HCT116 (cell line): ENCODE measurements at regions not wholly inside any gene's neighbourhood (a gene's known extent, or its start where the extent isn't known, plus 50 kb on each side); places are given as distances from the start of the nearest gene placed in this dataset.

Experiments used
- CEBPB ChIP-seq: IDR thresholded peaks from 2 replicates; pipeline ENCODE4 v1.6.1; 2012; ENCODE audit warnings: low read depth
- CTCF ChIP-seq, 3 experiments: fragments of 200-600 bp in 1 of 3; sonication (generic) in 1 of 3; IDR thresholded peaks in 2 of 3; conservative IDR thresholded peaks in 1 of 3; 2 replicates each; pipeline ENCODE4 v1.5.1; 2012 to 2017; ENCODE audit warnings: low read depth in 2 of 3, low read length in 2 of 3, antibody characterized with exemption in 1 of 3, borderline replicate concordance in 1 of 3, control low read depth in 1 of 3, mild to moderate bottlenecking in 1 of 3, mixed read lengths in 1 of 3, mixed run types in 1 of 3, moderate library complexity in 1 of 3; ENCODE audit not compliant: insufficient read depth in 1 of 3
- EGR1 ChIP-seq: IDR thresholded peaks from 2 replicates; pipeline ENCODE4 v1.6.1; 2012; ENCODE audit warnings: low read depth
- EZH2phosphoT487 ChIP-seq: fragments of 200-600 bp; IDR thresholded peaks from 2 replicates; pipeline ENCODE4 v1.6.1; 2018; ENCODE audit warnings: antibody characterized with exemption, borderline replicate concordance
- FOSL1 ChIP-seq: IDR thresholded peaks from 2 replicates; pipeline ENCODE4 v1.6.1; 2012; ENCODE audit warnings: low read depth
- JUND ChIP-seq: IDR thresholded peaks from 2 replicates; pipeline ENCODE4 v1.6.1; 2012
- SIN3A ChIP-seq: IDR thresholded peaks from 2 replicates; pipeline ENCODE4 v1.6.1; 2012; ENCODE audit warnings: low read depth
- TCF7L2 ChIP-seq: IDR thresholded peaks from 2 replicates; pipeline ENCODE4 v1.7.0; 2011; ENCODE audit warnings: borderline replicate concordance, inconsistent platforms; ENCODE audit not compliant: insufficient read depth, insufficient read length; ENCODE audit errors: extremely low read depth
- ZFX ChIP-seq: fragments of 450-650 bp; IDR thresholded peaks from 2 replicates; pipeline ENCODE4 v1.6.1; 2017
- TF ChIP-seq, protein P1 (sequence below): IDR thresholded peaks from 2 replicates; pipeline ENCODE4 v1.6.1; 2012
- TF ChIP-seq, protein P2 (sequence below): IDR thresholded peaks from 2 replicates; pipeline ENCODE4 v1.6.1; 2012; ENCODE audit warnings: low read depth

DNA sequence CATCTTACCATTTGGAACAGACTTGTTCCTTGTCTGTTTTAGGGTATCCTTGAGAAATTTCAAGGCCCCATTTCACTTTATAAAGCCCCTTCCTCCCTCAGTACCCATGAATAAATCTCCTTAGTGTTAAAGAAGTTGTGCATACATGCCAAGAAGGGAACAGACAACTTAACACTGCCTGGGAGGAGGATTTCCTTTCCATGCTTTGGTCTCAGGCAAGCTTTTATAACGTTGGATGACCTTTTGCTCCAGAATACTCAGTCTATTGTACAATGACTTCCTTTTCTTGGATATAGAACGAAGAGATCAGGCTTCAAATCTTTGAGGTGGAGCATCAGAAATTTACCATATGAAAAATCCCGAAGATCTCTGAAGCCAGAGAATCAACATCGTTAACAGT is 551.4 kb downstream of the PRKD1 start:
- TF ChIP-seq CTCF (IDR thresholded peaks at IDR 0.05 in 2 of 3, conservative IDR thresholded peaks at IDR 0.05 in 1 of 3; ENCODE audit: borderline replicate concordance in 1 of 3, insufficient read depth in 1 of 3, low read depth in 2 of 3, low read length in 2 of 3) (no peak), FOSL1 (no peak), TCF7L2 (no peak), JUND (no peak), EZH2phosphoT487 (no peak), EGR1 (no peak), SIN3A (no peak), ZFX (no peak), CEBPB (no peak)
- TF ChIP-seq, protein P1, sequence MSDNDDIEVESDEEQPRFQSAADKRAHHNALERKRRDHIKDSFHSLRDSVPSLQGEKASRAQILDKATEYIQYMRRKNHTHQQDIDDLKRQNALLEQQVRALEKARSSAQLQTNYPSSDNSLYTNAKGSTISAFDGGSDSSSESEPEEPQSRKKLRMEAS, result no peak
- TF ChIP-seq, protein P2, sequence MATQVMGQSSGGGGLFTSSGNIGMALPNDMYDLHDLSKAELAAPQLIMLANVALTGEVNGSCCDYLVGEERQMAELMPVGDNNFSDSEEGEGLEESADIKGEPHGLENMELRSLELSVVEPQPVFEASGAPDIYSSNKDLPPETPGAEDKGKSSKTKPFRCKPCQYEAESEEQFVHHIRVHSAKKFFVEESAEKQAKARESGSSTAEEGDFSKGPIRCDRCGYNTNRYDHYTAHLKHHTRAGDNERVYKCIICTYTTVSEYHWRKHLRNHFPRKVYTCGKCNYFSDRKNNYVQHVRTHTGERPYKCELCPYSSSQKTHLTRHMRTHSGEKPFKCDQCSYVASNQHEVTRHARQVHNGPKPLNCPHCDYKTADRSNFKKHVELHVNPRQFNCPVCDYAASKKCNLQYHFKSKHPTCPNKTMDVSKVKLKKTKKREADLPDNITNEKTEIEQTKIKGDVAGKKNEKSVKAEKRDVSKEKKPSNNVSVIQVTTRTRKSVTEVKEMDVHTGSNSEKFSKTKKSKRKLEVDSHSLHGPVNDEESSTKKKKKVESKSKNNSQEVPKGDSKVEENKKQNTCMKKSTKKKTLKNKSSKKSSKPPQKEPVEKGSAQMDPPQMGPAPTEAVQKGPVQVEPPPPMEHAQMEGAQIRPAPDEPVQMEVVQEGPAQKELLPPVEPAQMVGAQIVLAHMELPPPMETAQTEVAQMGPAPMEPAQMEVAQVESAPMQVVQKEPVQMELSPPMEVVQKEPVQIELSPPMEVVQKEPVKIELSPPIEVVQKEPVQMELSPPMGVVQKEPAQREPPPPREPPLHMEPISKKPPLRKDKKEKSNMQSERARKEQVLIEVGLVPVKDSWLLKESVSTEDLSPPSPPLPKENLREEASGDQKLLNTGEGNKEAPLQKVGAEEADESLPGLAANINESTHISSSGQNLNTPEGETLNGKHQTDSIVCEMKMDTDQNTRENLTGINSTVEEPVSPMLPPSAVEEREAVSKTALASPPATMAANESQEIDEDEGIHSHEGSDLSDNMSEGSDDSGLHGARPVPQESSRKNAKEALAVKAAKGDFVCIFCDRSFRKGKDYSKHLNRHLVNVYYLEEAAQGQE, result no peak
